ENCODE measurements at regions not wholly inside any gene's neighbourhood (a gene's known extent, or its start where the extent isn't known, plus 50 kb on each side); places are given as distances from the start of the nearest gene placed in this dataset.

GRCh38 chr7:16115374-16115773 lies 306.0 kb downstream of the CRPPA start:
- Histone ChIP-seq H3K27ac (ENCODE audit: low read depth) (no peak overlapping the region), H3K79me2 (replicated peaks; ENCODE audit: insufficient read depth) (no peaks in the 10 kb centered on the region), H3K4me3 (no peak overlapping the region), H3K9me2 (ENCODE audit: insufficient read depth) (no peaks in the 10 kb centered on the region), H4K20me1 (replicated peaks; ENCODE audit: insufficient read depth) (no peaks in the 10 kb centered on the region), H3K4me2 (no peak overlapping the region), H2AFZ (no peak overlapping the region), H3K36me3 (ENCODE audit: insufficient read depth) (peaks cover 6% of the 10 kb centered on the region; the same call in 1 of the 2 replicates), H3F3A (replicated peaks; ENCODE audit: low read depth) (no peaks in the 10 kb centered on the region), H3K4me1 (ENCODE audit: insufficient read depth) (no peaks in the 10 kb centered on the region), H3K27me3 (ENCODE audit: insufficient read depth) (no peaks in the 10 kb centered on the region)
- H3K4me3 Mint-ChIP-seq: no peak overlapping the region
- no peaks in the 10 kb centered on the region; the same call in 1 of the 3 replicates for H3K36me3 Mint-ChIP-seq (ENCODE audit: low read depth)
- H3K9me3 Mint-ChIP-seq: peaks cover 7% of the 10 kb centered on the region
- TF ChIP-seq ZNF331 (CRISPR knock-in tag; IDR thresholded peaks at IDR 0.05; ENCODE audit: low read depth) (no peak), CREB1 (CRISPR knock-in tag; IDR thresholded peaks at IDR 0.05; ENCODE audit: low read depth) (no peak), EZH2phosphoT487 (IDR thresholded peaks at IDR 0.05; ENCODE audit: unreplicated experiment) (no peak), POLR2AphosphoS5 (IDR thresholded peaks at IDR 0.05; ENCODE audit: low read depth) (no peak), NANOG (IDR thresholded peaks at IDR 0.05; ENCODE audit: borderline replicate concordance) (no peak), EZH2 (IDR thresholded peaks at IDR 0.05; ENCODE audit: low read depth, unreplicated experiment) (no peak), JUNB (IDR thresholded peaks at IDR 0.05; ENCODE audit: unreplicated experiment) (no peak), STAT1 (IDR thresholded peaks at IDR 0.05; ENCODE audit: unreplicated experiment) (no peak), ZNF114 (CRISPR knock-in tag; IDR thresholded peaks at IDR 0.05) (no peak)
- TF ChIP-seq, protein P1, sequence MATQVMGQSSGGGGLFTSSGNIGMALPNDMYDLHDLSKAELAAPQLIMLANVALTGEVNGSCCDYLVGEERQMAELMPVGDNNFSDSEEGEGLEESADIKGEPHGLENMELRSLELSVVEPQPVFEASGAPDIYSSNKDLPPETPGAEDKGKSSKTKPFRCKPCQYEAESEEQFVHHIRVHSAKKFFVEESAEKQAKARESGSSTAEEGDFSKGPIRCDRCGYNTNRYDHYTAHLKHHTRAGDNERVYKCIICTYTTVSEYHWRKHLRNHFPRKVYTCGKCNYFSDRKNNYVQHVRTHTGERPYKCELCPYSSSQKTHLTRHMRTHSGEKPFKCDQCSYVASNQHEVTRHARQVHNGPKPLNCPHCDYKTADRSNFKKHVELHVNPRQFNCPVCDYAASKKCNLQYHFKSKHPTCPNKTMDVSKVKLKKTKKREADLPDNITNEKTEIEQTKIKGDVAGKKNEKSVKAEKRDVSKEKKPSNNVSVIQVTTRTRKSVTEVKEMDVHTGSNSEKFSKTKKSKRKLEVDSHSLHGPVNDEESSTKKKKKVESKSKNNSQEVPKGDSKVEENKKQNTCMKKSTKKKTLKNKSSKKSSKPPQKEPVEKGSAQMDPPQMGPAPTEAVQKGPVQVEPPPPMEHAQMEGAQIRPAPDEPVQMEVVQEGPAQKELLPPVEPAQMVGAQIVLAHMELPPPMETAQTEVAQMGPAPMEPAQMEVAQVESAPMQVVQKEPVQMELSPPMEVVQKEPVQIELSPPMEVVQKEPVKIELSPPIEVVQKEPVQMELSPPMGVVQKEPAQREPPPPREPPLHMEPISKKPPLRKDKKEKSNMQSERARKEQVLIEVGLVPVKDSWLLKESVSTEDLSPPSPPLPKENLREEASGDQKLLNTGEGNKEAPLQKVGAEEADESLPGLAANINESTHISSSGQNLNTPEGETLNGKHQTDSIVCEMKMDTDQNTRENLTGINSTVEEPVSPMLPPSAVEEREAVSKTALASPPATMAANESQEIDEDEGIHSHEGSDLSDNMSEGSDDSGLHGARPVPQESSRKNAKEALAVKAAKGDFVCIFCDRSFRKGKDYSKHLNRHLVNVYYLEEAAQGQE (IDR thresholded peaks at IDR 0.05; ENCODE audit: unreplicated experiment): no peak
- TF ChIP-seq, protein P2, sequence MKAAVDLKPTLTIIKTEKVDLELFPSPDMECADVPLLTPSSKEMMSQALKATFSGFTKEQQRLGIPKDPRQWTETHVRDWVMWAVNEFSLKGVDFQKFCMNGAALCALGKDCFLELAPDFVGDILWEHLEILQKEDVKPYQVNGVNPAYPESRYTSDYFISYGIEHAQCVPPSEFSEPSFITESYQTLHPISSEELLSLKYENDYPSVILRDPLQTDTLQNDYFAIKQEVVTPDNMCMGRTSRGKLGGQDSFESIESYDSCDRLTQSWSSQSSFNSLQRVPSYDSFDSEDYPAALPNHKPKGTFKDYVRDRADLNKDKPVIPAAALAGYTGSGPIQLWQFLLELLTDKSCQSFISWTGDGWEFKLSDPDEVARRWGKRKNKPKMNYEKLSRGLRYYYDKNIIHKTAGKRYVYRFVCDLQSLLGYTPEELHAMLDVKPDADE (IDR thresholded peaks at IDR 0.05): no peak
- TF ChIP-seq, protein P3, sequence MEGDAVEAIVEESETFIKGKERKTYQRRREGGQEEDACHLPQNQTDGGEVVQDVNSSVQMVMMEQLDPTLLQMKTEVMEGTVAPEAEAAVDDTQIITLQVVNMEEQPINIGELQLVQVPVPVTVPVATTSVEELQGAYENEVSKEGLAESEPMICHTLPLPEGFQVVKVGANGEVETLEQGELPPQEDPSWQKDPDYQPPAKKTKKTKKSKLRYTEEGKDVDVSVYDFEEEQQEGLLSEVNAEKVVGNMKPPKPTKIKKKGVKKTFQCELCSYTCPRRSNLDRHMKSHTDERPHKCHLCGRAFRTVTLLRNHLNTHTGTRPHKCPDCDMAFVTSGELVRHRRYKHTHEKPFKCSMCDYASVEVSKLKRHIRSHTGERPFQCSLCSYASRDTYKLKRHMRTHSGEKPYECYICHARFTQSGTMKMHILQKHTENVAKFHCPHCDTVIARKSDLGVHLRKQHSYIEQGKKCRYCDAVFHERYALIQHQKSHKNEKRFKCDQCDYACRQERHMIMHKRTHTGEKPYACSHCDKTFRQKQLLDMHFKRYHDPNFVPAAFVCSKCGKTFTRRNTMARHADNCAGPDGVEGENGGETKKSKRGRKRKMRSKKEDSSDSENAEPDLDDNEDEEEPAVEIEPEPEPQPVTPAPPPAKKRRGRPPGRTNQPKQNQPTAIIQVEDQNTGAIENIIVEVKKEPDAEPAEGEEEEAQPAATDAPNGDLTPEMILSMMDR (conservative IDR thresholded peaks at IDR 0.05; ENCODE audit: low read depth in 2 of 2): no peak
- TF ChIP-seq, protein P4, sequence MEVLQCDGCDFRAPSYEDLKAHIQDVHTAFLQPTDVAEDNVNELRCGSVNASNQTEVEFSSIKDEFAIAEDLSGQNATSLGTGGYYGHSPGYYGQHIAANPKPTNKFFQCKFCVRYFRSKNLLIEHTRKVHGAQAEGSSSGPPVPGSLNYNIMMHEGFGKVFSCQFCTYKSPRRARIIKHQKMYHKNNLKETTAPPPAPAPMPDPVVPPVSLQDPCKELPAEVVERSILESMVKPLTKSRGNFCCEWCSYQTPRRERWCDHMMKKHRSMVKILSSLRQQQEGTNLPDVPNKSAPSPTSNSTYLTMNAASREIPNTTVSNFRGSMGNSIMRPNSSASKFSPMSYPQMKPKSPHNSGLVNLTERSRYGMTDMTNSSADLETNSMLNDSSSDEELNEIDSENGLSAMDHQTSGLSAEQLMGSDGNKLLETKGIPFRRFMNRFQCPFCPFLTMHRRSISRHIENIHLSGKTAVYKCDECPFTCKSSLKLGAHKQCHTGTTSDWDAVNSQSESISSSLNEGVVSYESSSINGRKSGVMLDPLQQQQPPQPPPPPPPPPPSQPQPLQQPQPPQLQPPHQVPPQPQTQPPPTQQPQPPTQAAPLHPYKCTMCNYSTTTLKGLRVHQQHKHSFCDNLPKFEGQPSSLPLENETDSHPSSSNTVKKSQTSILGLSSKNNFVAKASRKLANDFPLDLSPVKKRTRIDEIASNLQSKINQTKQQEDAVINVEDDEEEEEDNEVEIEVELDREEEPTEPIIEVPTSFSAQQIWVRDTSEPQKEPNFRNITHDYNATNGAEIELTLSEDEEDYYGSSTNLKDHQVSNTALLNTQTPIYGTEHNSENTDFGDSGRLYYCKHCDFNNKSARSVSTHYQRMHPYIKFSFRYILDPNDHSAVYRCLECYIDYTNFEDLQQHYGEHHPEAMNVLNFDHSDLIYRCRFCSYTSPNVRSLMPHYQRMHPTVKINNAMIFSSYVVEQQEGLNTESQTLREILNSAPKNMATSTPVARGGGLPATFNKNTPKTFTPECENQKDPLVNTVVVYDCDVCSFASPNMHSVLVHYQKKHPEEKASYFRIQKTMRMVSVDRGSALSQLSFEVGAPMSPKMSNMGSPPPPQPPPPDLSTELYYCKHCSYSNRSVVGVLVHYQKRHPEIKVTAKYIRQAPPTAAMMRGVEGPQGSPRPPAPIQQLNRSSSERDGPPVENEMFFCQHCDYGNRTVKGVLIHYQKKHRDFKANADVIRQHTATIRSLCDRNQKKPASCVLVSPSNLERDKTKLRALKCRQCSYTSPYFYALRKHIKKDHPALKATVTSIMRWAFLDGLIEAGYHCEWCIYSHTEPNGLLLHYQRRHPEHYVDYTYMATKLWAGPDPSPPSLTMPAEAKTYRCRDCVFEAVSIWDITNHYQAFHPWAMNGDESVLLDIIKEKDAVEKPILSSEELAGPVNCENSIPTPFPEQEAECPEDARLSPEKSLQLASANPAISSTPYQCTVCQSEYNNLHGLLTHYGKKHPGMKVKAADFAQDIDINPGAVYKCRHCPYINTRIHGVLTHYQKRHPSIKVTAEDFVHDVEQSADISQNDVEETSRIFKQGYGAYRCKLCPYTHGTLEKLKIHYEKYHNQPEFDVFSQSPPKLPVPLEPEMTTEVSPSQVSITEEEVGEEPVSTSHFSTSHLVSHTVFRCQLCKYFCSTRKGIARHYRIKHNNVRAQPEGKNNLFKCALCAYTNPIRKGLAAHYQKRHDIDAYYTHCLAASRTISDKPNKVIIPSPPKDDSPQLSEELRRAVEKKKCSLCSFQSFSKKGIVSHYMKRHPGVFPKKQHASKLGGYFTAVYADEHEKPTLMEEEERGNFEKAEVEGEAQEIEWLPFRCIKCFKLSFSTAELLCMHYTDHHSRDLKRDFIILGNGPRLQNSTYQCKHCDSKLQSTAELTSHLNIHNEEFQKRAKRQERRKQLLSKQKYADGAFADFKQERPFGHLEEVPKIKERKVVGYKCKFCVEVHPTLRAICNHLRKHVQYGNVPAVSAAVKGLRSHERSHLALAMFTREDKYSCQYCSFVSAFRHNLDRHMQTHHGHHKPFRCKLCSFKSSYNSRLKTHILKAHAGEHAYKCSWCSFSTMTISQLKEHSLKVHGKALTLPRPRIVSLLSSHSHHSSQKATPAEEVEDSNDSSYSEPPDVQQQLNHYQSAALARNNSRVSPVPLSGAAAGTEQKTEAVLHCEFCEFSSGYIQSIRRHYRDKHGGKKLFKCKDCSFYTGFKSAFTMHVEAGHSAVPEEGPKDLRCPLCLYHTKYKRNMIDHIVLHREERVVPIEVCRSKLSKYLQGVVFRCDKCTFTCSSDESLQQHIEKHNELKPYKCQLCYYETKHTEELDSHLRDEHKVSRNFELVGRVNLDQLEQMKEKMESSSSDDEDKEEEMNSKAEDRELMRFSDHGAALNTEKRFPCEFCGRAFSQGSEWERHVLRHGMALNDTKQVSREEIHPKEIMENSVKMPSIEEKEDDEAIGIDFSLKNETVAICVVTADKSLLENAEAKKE (CRISPR knock-in tag; IDR thresholded peaks at IDR 0.05): no peak
- H3K27ac Mint-ChIP-seq: no peak overlapping the region
- DNase-seq (ENCODE audit: low spot score) (no peak), ATAC-seq (no peak)
- H3K4me1 Mint-ChIP-seq: peaks cover 3% of the 10 kb centered on the region; the same call in 2 of the 3 replicates
- H3K27me3 Mint-ChIP-seq (ENCODE audit: insufficient read depth, low read depth, poor library complexity): peaks cover 2% of the 10 kb centered on the region

Measured in GM23338 (cell line).